ENCODE measurements at regions not wholly inside any gene's neighbourhood (a gene's known extent, or its start where the extent isn't known, plus 50 kb on each side); places are given as distances from the start of the nearest gene placed in this dataset.

GRCh38 chr6:18835976-18836375 is 448.8 kb downstream of the RNF144B start:
- no peak for DNase-seq
- 91 to 95% (median 91%) methylated on average over 9 of the region's 9 CpGs for WGBS, 3 donors

GRCh38 chr6:18837013-18837412 is 449.9 kb downstream of the RNF144B start:
- DNase-seq (no peak), FAIRE-seq (no peak)
- no peaks in the 10 kb centered on the region for H3K9me3 ChIP-seq (ENCODE audit: control insufficient read depth in 2 of 2, insufficient read depth in 1 of 2, low read depth in 1 of 2, low read length in 1 of 2)
- no peak overlapping the region for H3K27ac ChIP-seq (ENCODE audit: low read depth in 1 of 3, low read length in 2 of 3)
- H3K36me3 ChIP-seq (ENCODE audit: control insufficient read depth in 3 of 3, insufficient read depth in 2 of 3, low read depth in 1 of 3, low read length in 3 of 3), result no peaks in the 10 kb centered on the region
- no peaks in the 10 kb centered on the region for H3K4me1 ChIP-seq (ENCODE audit: control insufficient read depth in 3 of 3, insufficient read depth in 2 of 3, low read depth in 1 of 3, low read length in 2 of 3)
- 59 to 77% (median 76%) methylated on average over 3 of the region's 3 CpGs for WGBS, 3 donors
- no peak overlapping the region for H3K4me3 ChIP-seq (ENCODE audit: low read depth in 1 of 3, low read length in 3 of 3)
- H3K27me3 ChIP-seq (ENCODE audit: control insufficient read depth in 3 of 3, insufficient read depth in 3 of 3, low read length in 3 of 3), result no peaks in the 10 kb centered on the region

More at GRCh38 chr6:18835976-18836375, 448.8 kb downstream of the RNF144B start:
- Histone ChIP-seq H3K27ac (ENCODE audit: low read depth in 1 of 3, low read length in 2 of 3) (no peak overlapping the region), H3K36me3 (ENCODE audit: control insufficient read depth in 3 of 3, insufficient read depth in 2 of 3, low read depth in 1 of 3, low read length in 3 of 3) (no peaks in the 10 kb centered on the region), H3K4me1 (ENCODE audit: control insufficient read depth in 3 of 3, insufficient read depth in 2 of 3, low read depth in 1 of 3, low read length in 2 of 3) (no peaks in the 10 kb centered on the region), H3K27me3 (ENCODE audit: control insufficient read depth in 3 of 3, insufficient read depth in 3 of 3, low read length in 3 of 3) (no peaks in the 10 kb centered on the region), H3K9me3 (ENCODE audit: control insufficient read depth in 2 of 2, insufficient read depth in 1 of 2, low read depth in 1 of 2, low read length in 1 of 2) (no peaks in the 10 kb centered on the region), H3K4me3 (ENCODE audit: low read depth in 1 of 3, low read length in 3 of 3) (no peak overlapping the region)
- no peak for FAIRE-seq

DNA sequence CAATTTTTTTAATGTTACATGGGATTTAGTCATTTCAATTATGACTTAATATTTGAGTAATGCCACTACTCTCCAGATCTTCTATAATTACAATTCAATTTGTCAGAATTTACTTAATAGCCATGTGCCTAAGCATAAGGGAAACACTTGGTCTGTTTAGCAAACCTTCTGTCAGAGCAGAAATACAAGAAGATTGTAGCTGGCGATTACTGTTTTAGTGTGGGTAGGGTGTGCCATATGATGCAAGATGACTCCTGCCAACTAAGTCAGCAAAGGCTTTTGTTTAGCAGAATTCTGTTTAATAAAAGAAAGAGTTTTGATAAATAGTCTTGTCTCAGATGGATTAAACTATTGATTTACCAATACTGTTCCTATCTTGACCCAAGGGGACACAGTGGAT is 455.4 kb downstream of the RNF144B start:
- Histone ChIP-seq H3K4me1 (ENCODE audit: control insufficient read depth in 3 of 3, insufficient read depth in 2 of 3, low read depth in 1 of 3, low read length in 2 of 3) (no peaks in the 10 kb centered on the region), H3K36me3 (ENCODE audit: control insufficient read depth in 3 of 3, insufficient read depth in 2 of 3, low read depth in 1 of 3, low read length in 3 of 3) (no peaks in the 10 kb centered on the region), H3K27ac (ENCODE audit: low read depth in 1 of 3, low read length in 2 of 3) (no peak overlapping the region), H3K9me3 (ENCODE audit: control insufficient read depth in 2 of 2, insufficient read depth in 1 of 2, low read depth in 1 of 2, low read length in 1 of 2) (no peaks in the 10 kb centered on the region), H3K4me3 (ENCODE audit: low read depth in 1 of 3, low read length in 3 of 3) (no peak overlapping the region), H3K27me3 (ENCODE audit: control insufficient read depth in 3 of 3, insufficient read depth in 3 of 3, low read length in 3 of 3) (no peaks in the 10 kb centered on the region)
- DNase-seq (no peak), FAIRE-seq (no peak)
- 92 to 93% (median 93%) methylated on average over 1 of the region's 1 CpG for WGBS, 3 donors

DNA sequence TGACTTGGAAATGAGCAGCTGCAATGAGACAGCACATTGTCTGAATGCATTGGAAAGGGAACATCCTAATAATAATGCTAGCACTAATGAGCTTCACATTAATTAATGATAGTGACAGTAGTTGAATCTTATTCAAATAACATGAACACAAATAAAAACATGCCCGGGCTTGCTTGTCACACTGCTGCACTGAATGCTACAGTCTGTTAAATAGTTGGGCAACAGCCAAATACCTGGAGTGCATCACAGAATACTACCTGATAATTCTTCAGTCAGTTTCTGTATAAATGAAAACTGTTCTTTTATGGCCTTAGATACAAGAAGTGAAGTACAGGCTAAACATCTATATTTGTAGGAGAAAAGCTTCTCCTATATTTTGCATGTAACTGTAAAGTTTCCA is 458.7 kb downstream of the RNF144B start:
- FAIRE-seq (no peak), DNase-seq (no peak)
- Histone ChIP-seq H3K27ac (ENCODE audit: low read depth in 1 of 3, low read length in 2 of 3) (no peak overlapping the region), H3K9me3 (ENCODE audit: control insufficient read depth in 2 of 2, insufficient read depth in 1 of 2, low read depth in 1 of 2, low read length in 1 of 2) (no peaks in the 10 kb centered on the region), H3K4me3 (ENCODE audit: low read depth in 1 of 3, low read length in 3 of 3) (no peak overlapping the region), H3K4me1 (ENCODE audit: control insufficient read depth in 3 of 3, insufficient read depth in 2 of 3, low read depth in 1 of 3, low read length in 2 of 3) (no peaks in the 10 kb centered on the region), H3K27me3 (ENCODE audit: control insufficient read depth in 3 of 3, insufficient read depth in 3 of 3, low read length in 3 of 3) (no peaks in the 10 kb centered on the region), H3K36me3 (ENCODE audit: control insufficient read depth in 3 of 3, insufficient read depth in 2 of 3, low read depth in 1 of 3, low read length in 3 of 3) (no peaks in the 10 kb centered on the region)
- 71 to 84% (median 75%) methylated on average over 1 of the region's 1 CpG for WGBS, 3 donors

- 79 to 90% (median 88%) methylated on average over 3 of the region's 3 CpGs for WGBS, 3 donors
- Histone ChIP-seq H3K9me3 (ENCODE audit: control insufficient read depth in 2 of 2, insufficient read depth in 1 of 2, low read depth in 1 of 2, low read length in 1 of 2) (no peaks in the 10 kb centered on the region), H3K4me3 (ENCODE audit: low read depth in 1 of 3, low read length in 3 of 3) (no peak overlapping the region), H3K27me3 (ENCODE audit: control insufficient read depth in 3 of 3, insufficient read depth in 3 of 3, low read length in 3 of 3) (no peaks in the 10 kb centered on the region), H3K36me3 (ENCODE audit: control insufficient read depth in 3 of 3, insufficient read depth in 2 of 3, low read depth in 1 of 3, low read length in 3 of 3) (no peaks in the 10 kb centered on the region), H3K4me1 (ENCODE audit: control insufficient read depth in 3 of 3, insufficient read depth in 2 of 3, low read depth in 1 of 3, low read length in 2 of 3) (no peaks in the 10 kb centered on the region), H3K27ac (ENCODE audit: low read depth in 1 of 3, low read length in 2 of 3) (no peak overlapping the region)
- DNase-seq, result no peak
- FAIRE-seq, result no peak
Measured at GRCh38 chr6:18846327-18846726, 459.2 kb downstream of the RNF144B start.

- WGBS, 3 donors, result 7 to 22% (median 13%) methylated on average over 3 of the region's 3 CpGs
- no peaks in the 10 kb centered on the region for H3K36me3 ChIP-seq (ENCODE audit: control insufficient read depth in 3 of 3, insufficient read depth in 2 of 3, low read depth in 1 of 3, low read length in 3 of 3)
- FAIRE-seq (no peak), DNase-seq (no peak)
- H3K4me1 ChIP-seq (ENCODE audit: control insufficient read depth in 3 of 3, insufficient read depth in 2 of 3, low read depth in 1 of 3, low read length in 2 of 3), result no peaks in the 10 kb centered on the region
- no peak overlapping the region for H3K4me3 ChIP-seq (ENCODE audit: low read depth in 1 of 3, low read length in 3 of 3)
- H3K27ac ChIP-seq (ENCODE audit: low read depth in 1 of 3, low read length in 2 of 3), result no peak overlapping the region
- H3K9me3 ChIP-seq (ENCODE audit: control insufficient read depth in 2 of 2, insufficient read depth in 1 of 2, low read depth in 1 of 2, low read length in 1 of 2), result no peaks in the 10 kb centered on the region
- no peaks in the 10 kb centered on the region for H3K27me3 ChIP-seq (ENCODE audit: control insufficient read depth in 3 of 3, insufficient read depth in 3 of 3, low read length in 3 of 3)
Measured at GRCh38 chr6:18861204-18861603, 474.1 kb downstream of the RNF144B start.

DNA sequence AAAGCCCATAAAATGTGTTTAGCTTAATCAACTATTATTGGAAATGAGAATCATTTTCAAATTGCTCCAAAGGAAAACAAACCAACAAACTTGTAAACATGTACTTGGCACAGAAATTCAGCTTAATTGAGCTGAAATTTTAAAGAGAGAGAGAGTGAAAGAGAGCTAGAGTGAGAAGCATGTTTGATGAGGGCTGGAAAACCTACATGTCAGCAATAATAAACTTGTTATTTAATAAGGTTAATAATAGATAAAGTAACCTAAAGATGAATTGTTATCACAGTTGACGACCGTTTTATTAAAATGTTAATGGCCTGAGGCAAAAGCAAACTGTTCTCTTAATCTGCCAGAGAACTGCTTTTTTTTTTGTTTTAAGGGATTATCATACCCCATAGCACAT is 496.1 kb downstream of the RNF144B start:
- WGBS, 3 donors, result 15 to 61% (median 24%) methylated on average over 2 of the region's 2 CpGs
- Histone ChIP-seq H3K9me3 (ENCODE audit: control insufficient read depth in 2 of 2, insufficient read depth in 1 of 2, low read depth in 1 of 2, low read length in 1 of 2) (peaks cover 0 to 10% of the 10 kb centered on the region in 2 donors), H3K4me3 (ENCODE audit: low read depth in 1 of 3, low read length in 3 of 3) (no peak overlapping the region), H3K27me3 (ENCODE audit: control insufficient read depth in 3 of 3, insufficient read depth in 3 of 3, low read length in 3 of 3) (no peaks in the 10 kb centered on the region), H3K36me3 (ENCODE audit: control insufficient read depth in 3 of 3, insufficient read depth in 2 of 3, low read depth in 1 of 3, low read length in 3 of 3) (no peaks in the 10 kb centered on the region), H3K4me1 (ENCODE audit: control insufficient read depth in 3 of 3, insufficient read depth in 2 of 3, low read depth in 1 of 3, low read length in 2 of 3) (no peaks in the 10 kb centered on the region), H3K27ac (ENCODE audit: low read depth in 1 of 3, low read length in 2 of 3) (no peak overlapping the region)
- FAIRE-seq, result no peak
- DNase-seq, result no peak

GRCh38 chr6:18883851-18884250 is 496.7 kb downstream of the RNF144B start:
- WGBS, 3 donors, result 21 to 59% (median 40%) methylated on average over 3 of the region's 3 CpGs
- Histone ChIP-seq H3K27me3 (ENCODE audit: control insufficient read depth in 3 of 3, insufficient read depth in 3 of 3, low read length in 3 of 3) (no peaks in the 10 kb centered on the region), H3K9me3 (ENCODE audit: control insufficient read depth in 2 of 2, insufficient read depth in 1 of 2, low read depth in 1 of 2, low read length in 1 of 2) (peaks cover 0 to 10% of the 10 kb centered on the region in 2 donors), H3K27ac (ENCODE audit: low read depth in 1 of 3, low read length in 2 of 3) (no peak overlapping the region), H3K4me3 (ENCODE audit: low read depth in 1 of 3, low read length in 3 of 3) (no peak overlapping the region), H3K36me3 (ENCODE audit: control insufficient read depth in 3 of 3, insufficient read depth in 2 of 3, low read depth in 1 of 3, low read length in 3 of 3) (no peaks in the 10 kb centered on the region), H3K4me1 (ENCODE audit: control insufficient read depth in 3 of 3, insufficient read depth in 2 of 3, low read depth in 1 of 3, low read length in 2 of 3) (no peaks in the 10 kb centered on the region)
- peak in 1 of 2 donors; percentile 10 for DNase-seq
- FAIRE-seq, result no peak

DNA sequence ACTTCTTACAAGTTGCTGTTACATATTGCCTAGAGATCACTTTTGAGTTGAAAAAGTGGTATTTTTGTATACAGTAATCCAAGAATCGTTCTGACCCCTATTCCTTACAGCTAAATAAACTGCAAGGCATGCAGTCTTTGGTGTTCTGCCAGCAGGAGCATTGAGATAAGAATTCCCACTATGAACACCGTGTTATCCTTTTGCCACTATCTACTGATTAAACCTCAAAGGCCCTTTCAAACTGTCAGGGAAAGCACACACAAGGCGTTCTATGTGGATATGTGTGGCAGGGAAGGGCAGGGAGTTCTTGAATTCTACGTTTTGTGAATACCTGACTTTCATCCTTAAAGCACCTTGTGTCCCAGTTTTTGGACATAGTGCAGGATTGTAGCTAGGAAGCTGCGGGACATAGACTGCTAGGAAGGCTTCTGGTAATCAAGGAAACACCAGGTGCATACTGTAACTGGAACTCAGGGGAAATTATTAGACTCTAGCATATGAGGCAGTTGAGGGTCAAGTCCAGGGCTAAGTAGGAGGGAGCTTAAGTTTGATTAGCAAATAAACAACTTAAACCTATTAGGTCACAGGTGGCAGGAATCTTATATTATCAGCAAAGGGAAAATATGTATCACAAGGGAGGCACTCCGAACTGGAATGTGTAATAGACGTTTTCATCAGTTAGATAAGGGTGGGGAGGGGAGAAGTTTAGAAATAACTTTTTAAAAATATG is 506.6 kb downstream of the RNF144B start:
- Histone ChIP-seq H3K4me3 (ENCODE audit: low read depth in 1 of 3, low read length in 3 of 3) (no peak overlapping the region), H3K4me1 (ENCODE audit: control insufficient read depth in 3 of 3, insufficient read depth in 2 of 3, low read depth in 1 of 3, low read length in 2 of 3) (peaks cover 0 to 12% (median 0%) of the 10 kb centered on the region in 3 donors), H3K27me3 (ENCODE audit: control insufficient read depth in 3 of 3, insufficient read depth in 3 of 3, low read length in 3 of 3) (no peaks in the 10 kb centered on the region), H3K9me3 (ENCODE audit: control insufficient read depth in 2 of 2, insufficient read depth in 1 of 2, low read depth in 1 of 2, low read length in 1 of 2) (no peaks in the 10 kb centered on the region), H3K27ac (ENCODE audit: low read depth in 1 of 3, low read length in 2 of 3) (peak overlapping the region in 2 of 3 donors; percentile 55 to 62), H3K36me3 (ENCODE audit: control insufficient read depth in 3 of 3, insufficient read depth in 2 of 3, low read depth in 1 of 3, low read length in 3 of 3) (no peaks in the 10 kb centered on the region)
- DNase-seq (peak; percentile 63 to 85), FAIRE-seq (no peak)
- 5 to 35% (median 17%) methylated on average over 7 of the region's 7 CpGs for WGBS, 3 donors

All from small intestine (tissue), 7 donors.